GM12891 (cell line): ENCODE measurements at regions not wholly inside any gene's neighbourhood (a gene's known extent, or its start where the extent isn't known, plus 50 kb on each side); places are given as distances from the start of the nearest gene placed in this dataset.

Source experiments
- DNase-seq: peaks from one replicate; pipeline ENCODE4 v3.0.0; 2011; ENCODE audit warnings: low spot score; ENCODE audit not compliant: insufficient read length
- FAIRE-seq: peaks from 2 replicates; lab custom pipeline; 2011; peaks lifted over from hg19 to GRCh38; lab: Jason Lieb, UNC
- PAX5 ChIP-seq: IDR thresholded peaks from 2 replicates; pipeline ENCODE4 v1.6.1; 2011; ENCODE audit warnings: low read length, moderate library complexity, mild to moderate bottlenecking; ENCODE audit not compliant: insufficient read depth, severe bottlenecking
- POLR2A ChIP-seq: IDR thresholded peaks from 2 replicates; pipeline ENCODE4 v1.6.1; 2011; ENCODE audit warnings: low read depth, low read length, control low read depth
- POLR2AphosphoS5 ChIP-seq: IDR thresholded peaks from 2 replicates; pipeline ENCODE4 v1.6.1; 2011; ENCODE audit warnings: low read depth, low read length, control low read depth
- POU2F2 ChIP-seq: IDR thresholded peaks from 2 replicates; pipeline ENCODE4 v1.6.1; 2011; ENCODE audit warnings: low read depth, mild to moderate bottlenecking, control low read depth, low read length, moderate library complexity
- SPI1 ChIP-seq: IDR thresholded peaks from 2 replicates; pipeline ENCODE4 v1.6.1; 2011; ENCODE audit warnings: low read depth, low read length, control low read depth
- TAF1 ChIP-seq: IDR thresholded peaks from 2 replicates; pipeline ENCODE4 v1.6.1; 2011; ENCODE audit warnings: low read depth, low read length, control low read depth

- DNase-seq, result no peak
- no peak for FAIRE-seq
- no peak for TF ChIP-seq PAX5
- TF ChIP-seq POU2F2, result no peak
- no peak for TF ChIP-seq TAF1
- TF ChIP-seq POLR2AphosphoS5, result no peak
- no peak for TF ChIP-seq SPI1
- TF ChIP-seq POLR2A, result no peak
Observed at GRCh38 chr5:13569090-13569715, 375.3 kb downstream of the DNAH5 start.

DNA sequence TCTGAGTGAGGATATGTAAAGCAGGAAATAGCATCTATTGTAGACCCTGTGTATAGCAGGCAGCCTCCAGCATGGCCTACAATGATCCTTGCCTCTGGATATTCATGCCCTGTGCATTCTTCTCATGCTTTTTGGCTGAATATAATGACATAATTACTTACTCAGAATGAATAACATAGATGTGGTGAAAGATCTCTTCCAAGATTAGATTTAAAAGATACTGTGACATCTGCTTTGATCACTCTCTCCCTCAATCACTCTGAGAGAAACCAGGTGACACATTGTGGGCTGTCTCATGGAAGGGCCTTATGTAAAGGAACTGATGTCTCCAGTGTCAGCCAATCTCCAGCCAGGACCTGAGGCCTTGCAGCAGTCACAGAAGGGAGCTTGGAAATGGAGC lies 376.7 kb downstream of the DNAH5 start:
- DNase-seq, result no peak
- TF ChIP-seq POU2F2 (no peak), SPI1 (no peak), TAF1 (no peak), POLR2A (no peak), POLR2AphosphoS5 (no peak), PAX5 (no peak)
- FAIRE-seq, result no peak

- FAIRE-seq, result no peak
- DNase-seq, result no peak
- TF ChIP-seq TAF1 (no peak), POLR2A (no peak), POU2F2 (no peak), PAX5 (no peak), POLR2AphosphoS5 (no peak), SPI1 (no peak)
Observed at GRCh38 chr5:13566871-13567339, 377.6 kb downstream of the DNAH5 start.

DNA sequence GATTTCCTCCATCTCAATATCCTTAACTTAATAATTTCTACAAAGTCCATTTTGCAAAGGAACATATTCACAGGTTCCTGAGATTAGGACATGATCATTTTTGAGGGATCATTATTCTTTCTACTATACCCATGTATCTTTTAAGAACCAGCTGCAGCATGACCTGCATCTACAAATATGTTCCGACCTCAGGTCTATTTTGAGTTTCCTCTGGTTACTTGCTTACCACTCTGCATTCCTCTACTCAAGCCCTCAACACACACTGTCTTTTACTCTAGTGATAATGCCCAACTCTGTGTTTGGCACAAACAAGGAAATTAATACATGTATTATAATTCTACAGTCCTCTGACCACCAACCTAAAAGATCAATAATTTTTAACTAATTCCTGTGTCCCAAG lies 386.1 kb downstream of the DNAH5 start:
- FAIRE-seq, result no peak
- no peak for DNase-seq
- TF ChIP-seq POLR2A, result no peak
- TF ChIP-seq POU2F2, result no peak
- TF ChIP-seq TAF1, result no peak
- no peak for TF ChIP-seq PAX5
- no peak for TF ChIP-seq SPI1
- TF ChIP-seq POLR2AphosphoS5, result no peak

- FAIRE-seq, result no peak
- no peak for TF ChIP-seq PAX5
- no peak for TF ChIP-seq POU2F2
- DNase-seq, result no peak
Observed at GRCh38 chr5:13553896-13554295, 390.6 kb downstream of the DNAH5 start.

GRCh38 chr5:13552361-13552760 lies 392.1 kb downstream of the DNAH5 start:
- TF ChIP-seq POLR2A (no peak), POU2F2 (no peak), SPI1 (no peak), TAF1 (no peak), POLR2AphosphoS5 (no peak), PAX5 (no peak)
- FAIRE-seq (no peak), DNase-seq (no peak)

DNA sequence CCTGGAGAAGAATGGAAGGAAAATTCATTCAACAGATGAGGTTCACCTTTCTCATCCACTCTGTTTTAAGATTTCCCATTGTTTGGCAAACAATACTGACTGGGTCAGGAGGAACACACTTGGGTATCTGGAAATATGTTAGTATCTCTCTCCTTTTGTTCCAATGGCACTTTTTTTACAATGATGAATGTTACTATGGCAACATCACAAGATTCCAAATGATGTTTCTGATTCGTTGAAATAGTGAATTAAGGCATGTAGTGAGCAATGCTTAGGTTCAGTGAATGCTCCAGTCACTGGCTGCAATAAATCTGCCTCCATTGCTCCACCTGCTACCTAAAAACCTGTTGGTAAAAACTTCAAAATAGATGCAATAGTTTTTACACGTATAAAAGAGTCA lies 392.8 kb downstream of the DNAH5 start:
- FAIRE-seq, result no peak

GRCh38 chr5:13540168-13540750 lies 404.2 kb downstream of the DNAH5 start:
- FAIRE-seq, result no peak
- no peak for TF ChIP-seq POU2F2
- no peak for TF ChIP-seq POLR2A
- no peak for TF ChIP-seq TAF1
- no peak for TF ChIP-seq PAX5
- TF ChIP-seq SPI1, result no peak
- TF ChIP-seq POLR2AphosphoS5, result no peak
- DNase-seq, result no peak

More for the DNA sequence above, 392.8 kb downstream of the DNAH5 start:
- DNase-seq, result no peak
- TF ChIP-seq POLR2AphosphoS5, result no peak
- TF ChIP-seq POLR2A, result no peak
- no peak for TF ChIP-seq PAX5
- TF ChIP-seq POU2F2, result no peak

DNA sequence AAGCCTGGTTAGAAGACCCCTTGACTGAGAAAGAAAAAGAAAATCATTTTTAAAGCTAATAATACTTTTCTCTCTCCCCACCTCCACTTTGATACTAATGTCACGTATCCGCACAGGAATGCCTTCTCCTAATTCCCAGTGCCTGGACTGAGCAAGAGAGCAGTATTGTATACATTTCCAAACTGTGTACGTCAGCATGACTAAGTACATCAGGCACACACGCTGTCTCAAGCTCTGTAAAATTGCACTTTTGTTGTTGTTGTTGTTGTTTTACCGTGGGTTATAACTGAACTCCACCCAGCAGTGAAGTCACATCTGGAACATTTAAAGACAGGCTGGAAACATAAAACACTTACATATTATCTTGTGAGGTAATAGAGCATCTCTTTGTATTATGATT lies 407.6 kb downstream of the DNAH5 start:
- TF ChIP-seq POLR2AphosphoS5, result no peak
- no peak for TF ChIP-seq POLR2A
- TF ChIP-seq POU2F2, result no peak
- TF ChIP-seq TAF1, result no peak
- TF ChIP-seq PAX5, result no peak
- no peak for TF ChIP-seq SPI1
- FAIRE-seq (no peak), DNase-seq (no peak)

GRCh38 chr5:13533833-13534232 lies 410.7 kb downstream of the DNAH5 start:
- DNase-seq (no peak), FAIRE-seq (no peak)
- TF ChIP-seq PAX5 (no peak), SPI1 (no peak), POLR2A (no peak), POU2F2 (no peak), POLR2AphosphoS5 (no peak), TAF1 (no peak)
